OCI-LY1 (cell line): ENCODE measurements at regions not wholly inside any gene's neighbourhood (a gene's known extent, or its start where the extent isn't known, plus 50 kb on each side); places are given as distances from the start of the nearest gene placed in this dataset.

Experiments used
- H2AFZ ChIP-seq: fragments of 200-600 bp; sonication (generic), shearing (Covaris generic); 2 replicates; pipeline ENCODE4 v1.6.0; 2014; ENCODE audit warnings: antibody characterized with exemption, mild to moderate bottlenecking, low read length
- H3F3A ChIP-seq: fragments of 200-600 bp; sonication (generic), shearing (Covaris generic); 2 replicates; pipeline ENCODE4 v1.6.0; 2014; ENCODE audit warnings: mild to moderate bottlenecking, antibody characterized with exemption, low read length, moderate library complexity; ENCODE audit not compliant: insufficient read depth
- H3K27ac ChIP-seq: fragments of 200-600 bp; sonication (generic); 2 replicates; pipeline ENCODE4 v1.5.1; 2014; ENCODE audit warnings: low read length, mixed run types, mild to moderate bottlenecking, low read depth; ENCODE audit not compliant: poor library complexity, severe bottlenecking
- H3K27me3 ChIP-seq: fragments of 200-600 bp; sonication (generic); 2 replicates; pipeline ENCODE4 v1.6.0; 2014; ENCODE audit warnings: antibody characterized with exemption, mild to moderate bottlenecking, low read length, moderate library complexity; ENCODE audit not compliant: insufficient read depth
- H3K36me3 ChIP-seq: fragments of 200-600 bp; sonication (generic); 2 replicates; pipeline ENCODE4 v1.6.1; 2014; ENCODE audit warnings: mild to moderate bottlenecking, antibody characterized with exemption, low read length, moderate library complexity, mixed read lengths; ENCODE audit not compliant: insufficient read depth
- H3K4me1 ChIP-seq: fragments of 200-600 bp; sonication (generic); 2 replicates; pipeline ENCODE4 v1.5.1; 2014; ENCODE audit warnings: mild to moderate bottlenecking, low read length, moderate library complexity; ENCODE audit not compliant: insufficient read depth, severe bottlenecking
- H3K4me2 ChIP-seq: fragments of 200-600 bp; sonication (generic), shearing (Covaris generic); 2 replicates; pipeline ENCODE4 v1.6.1; 2014; ENCODE audit warnings: low read length
- H3K4me3 ChIP-seq: fragments of 200-600 bp; sonication (generic); 2 replicates; pipeline ENCODE4 v1.5.1; 2014; ENCODE audit warnings: low read length, low read depth, mild to moderate bottlenecking, mixed read lengths; ENCODE audit not compliant: poor library complexity, severe bottlenecking
- H3K79me2 ChIP-seq: fragments of 200-600 bp; shearing (Covaris generic); 2 replicates; pipeline ENCODE4 v1.6.1; 2016; ENCODE audit warnings: mixed run types, low read length, mixed read lengths; ENCODE audit not compliant: insufficient read depth
- H3K9ac ChIP-seq: fragments of 200-600 bp; sonication (generic), shearing (Covaris generic); 2 replicates; pipeline ENCODE4 v1.6.1; 2014; ENCODE audit warnings: mild to moderate bottlenecking, low read length, mixed read lengths
- H3K9me2 ChIP-seq: fragments of 200-600 bp; sonication (generic), shearing (Covaris generic); 2 replicates; pipeline ENCODE4 v1.6.1; 2014; ENCODE audit warnings: low read depth, mild to moderate bottlenecking, low read length, mixed read lengths
- H3K9me3 ChIP-seq: fragments of 200-600 bp; shearing (Covaris generic); 2 replicates; pipeline ENCODE4 v1.6.1; 2014; ENCODE audit warnings: low read length, mixed read lengths
- H4K20me1 ChIP-seq: fragments of 200-600 bp; sonication (generic), shearing (Covaris generic); 2 replicates; pipeline ENCODE4 v1.6.0; 2016; ENCODE audit warnings: mild to moderate bottlenecking, low read length; ENCODE audit not compliant: insufficient read depth
- EZH2 ChIP-seq: fragments of 200-600 bp; sonication (generic), shearing (Covaris generic); IDR thresholded peaks from 2 replicates; pipeline ENCODE4 v1.8.0; 2017; ENCODE audit warnings: borderline replicate concordance, mixed run types, mild to moderate bottlenecking, antibody characterized with exemption, low read length, moderate library complexity, mixed read lengths
- TF ChIP-seq, protein P1 (sequence below): fragments of 200-600 bp; sonication (generic), shearing (Covaris generic); IDR thresholded peaks from 2 replicates; pipeline ENCODE4 v1.5.1; 2017; ENCODE audit warnings: mild to moderate bottlenecking, antibody characterized with exemption, low read length, moderate library complexity, mixed read lengths

DNA sequence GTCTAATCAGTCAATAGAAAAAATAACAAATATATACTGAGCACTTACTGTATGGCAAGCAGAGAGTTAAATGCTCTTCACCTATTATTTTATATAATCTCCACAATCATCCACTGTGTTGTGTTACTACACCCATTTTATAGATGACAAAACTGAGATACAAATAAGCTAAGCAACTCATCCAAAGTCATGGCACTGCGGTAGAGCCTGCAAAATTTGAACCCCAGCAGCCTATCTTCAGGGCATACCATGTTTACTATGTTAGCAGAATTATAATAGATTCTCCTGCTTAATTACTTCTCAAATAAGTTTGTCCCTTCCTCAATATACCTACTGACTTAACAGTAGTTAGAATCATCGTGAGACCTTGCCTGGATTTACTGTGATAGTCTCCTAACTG, 53.6 kb upstream of the PCED1B start:
- no peaks in the 10 kb centered on the region for H3K9me3 ChIP-seq
- no peaks in the 10 kb centered on the region for H3K4me1 ChIP-seq
- no peak overlapping the region for H2AFZ ChIP-seq
- no peaks in the 10 kb centered on the region for H3K36me3 ChIP-seq
- no peaks in the 10 kb centered on the region for H3K27me3 ChIP-seq
- TF ChIP-seq, protein P1, sequence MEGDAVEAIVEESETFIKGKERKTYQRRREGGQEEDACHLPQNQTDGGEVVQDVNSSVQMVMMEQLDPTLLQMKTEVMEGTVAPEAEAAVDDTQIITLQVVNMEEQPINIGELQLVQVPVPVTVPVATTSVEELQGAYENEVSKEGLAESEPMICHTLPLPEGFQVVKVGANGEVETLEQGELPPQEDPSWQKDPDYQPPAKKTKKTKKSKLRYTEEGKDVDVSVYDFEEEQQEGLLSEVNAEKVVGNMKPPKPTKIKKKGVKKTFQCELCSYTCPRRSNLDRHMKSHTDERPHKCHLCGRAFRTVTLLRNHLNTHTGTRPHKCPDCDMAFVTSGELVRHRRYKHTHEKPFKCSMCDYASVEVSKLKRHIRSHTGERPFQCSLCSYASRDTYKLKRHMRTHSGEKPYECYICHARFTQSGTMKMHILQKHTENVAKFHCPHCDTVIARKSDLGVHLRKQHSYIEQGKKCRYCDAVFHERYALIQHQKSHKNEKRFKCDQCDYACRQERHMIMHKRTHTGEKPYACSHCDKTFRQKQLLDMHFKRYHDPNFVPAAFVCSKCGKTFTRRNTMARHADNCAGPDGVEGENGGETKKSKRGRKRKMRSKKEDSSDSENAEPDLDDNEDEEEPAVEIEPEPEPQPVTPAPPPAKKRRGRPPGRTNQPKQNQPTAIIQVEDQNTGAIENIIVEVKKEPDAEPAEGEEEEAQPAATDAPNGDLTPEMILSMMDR, result no peak
- no peak for TF ChIP-seq EZH2
- no peak overlapping the region for H3K4me2 ChIP-seq
- no peaks in the 10 kb centered on the region for H4K20me1 ChIP-seq
- H3K9me2 ChIP-seq, result no peaks in the 10 kb centered on the region
- no peaks in the 10 kb centered on the region for H3K79me2 ChIP-seq
- no peaks in the 10 kb centered on the region for H3F3A ChIP-seq
- H3K9ac ChIP-seq, result no peak overlapping the region
- H3K27ac ChIP-seq, result no peak overlapping the region
- H3K4me3 ChIP-seq, result no peak overlapping the region

GRCh38 chr12:47026291-47026690, 53.1 kb upstream of the PCED1B start:
- Histone ChIP-seq H3K9ac (no peak overlapping the region), H4K20me1 (no peaks in the 10 kb centered on the region), H3K9me3 (no peaks in the 10 kb centered on the region), H3K4me2 (no peak overlapping the region), H3K27ac (no peak overlapping the region), H3K79me2 (no peaks in the 10 kb centered on the region), H3K9me2 (no peaks in the 10 kb centered on the region), H3K4me1 (no peaks in the 10 kb centered on the region), H3K27me3 (no peaks in the 10 kb centered on the region), H2AFZ (no peak overlapping the region), H3F3A (no peaks in the 10 kb centered on the region), H3K36me3 (no peaks in the 10 kb centered on the region), H3K4me3 (no peak overlapping the region)
- TF ChIP-seq EZH2, result no peak
- TF ChIP-seq, protein P1, result no peak
